ENCODE measurements at regions not wholly inside any gene's neighbourhood (a gene's known extent, or its start where the extent isn't known, plus 50 kb on each side); places are given as distances from the start of the nearest gene placed in this dataset.

DNA sequence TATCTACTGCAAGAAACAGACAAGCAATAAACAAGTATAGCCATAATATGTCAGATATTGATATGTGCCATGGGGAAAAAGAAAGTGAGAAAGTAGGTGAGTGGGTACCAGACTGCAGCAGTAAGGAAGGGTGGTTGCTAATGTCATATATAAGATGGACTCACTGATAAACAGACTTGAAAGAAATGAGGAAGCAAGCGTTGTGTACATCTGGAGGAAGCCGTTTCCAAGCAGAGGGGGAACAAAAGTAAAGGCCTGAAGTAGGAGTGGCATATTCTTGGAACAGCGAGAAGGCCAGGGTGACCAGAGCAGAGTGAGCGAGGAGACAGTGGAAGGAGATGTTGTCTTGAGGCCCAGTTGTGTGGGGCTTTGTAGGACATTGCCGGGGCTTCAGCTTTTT is 142.2 kb upstream of the MAP3K1 start:
- H3K9me3 ChIP-seq (ENCODE audit: insufficient read depth, low read depth, low read length), result no peaks in the 10 kb centered on the region
- no peak overlapping the region for H3K9ac ChIP-seq (ENCODE audit: low read depth, low read length, poor library complexity, severe bottlenecking)
- no peaks in the 10 kb centered on the region for H3K79me2 ChIP-seq (ENCODE audit: insufficient read depth, low read length)
- H3K9me2 ChIP-seq (replicated peaks; ENCODE audit: low read depth, low read length), result no peaks in the 10 kb centered on the region
- H3K36me3 ChIP-seq (ENCODE audit: insufficient read depth, low read length), result no peaks in the 10 kb centered on the region
- no peaks in the 10 kb centered on the region for H3F3A ChIP-seq (ENCODE audit: low read depth)
- no peak overlapping the region for H3K4me3 ChIP-seq (ENCODE audit: low read length, poor library complexity, severe bottlenecking)
- TF ChIP-seq, protein P1, sequence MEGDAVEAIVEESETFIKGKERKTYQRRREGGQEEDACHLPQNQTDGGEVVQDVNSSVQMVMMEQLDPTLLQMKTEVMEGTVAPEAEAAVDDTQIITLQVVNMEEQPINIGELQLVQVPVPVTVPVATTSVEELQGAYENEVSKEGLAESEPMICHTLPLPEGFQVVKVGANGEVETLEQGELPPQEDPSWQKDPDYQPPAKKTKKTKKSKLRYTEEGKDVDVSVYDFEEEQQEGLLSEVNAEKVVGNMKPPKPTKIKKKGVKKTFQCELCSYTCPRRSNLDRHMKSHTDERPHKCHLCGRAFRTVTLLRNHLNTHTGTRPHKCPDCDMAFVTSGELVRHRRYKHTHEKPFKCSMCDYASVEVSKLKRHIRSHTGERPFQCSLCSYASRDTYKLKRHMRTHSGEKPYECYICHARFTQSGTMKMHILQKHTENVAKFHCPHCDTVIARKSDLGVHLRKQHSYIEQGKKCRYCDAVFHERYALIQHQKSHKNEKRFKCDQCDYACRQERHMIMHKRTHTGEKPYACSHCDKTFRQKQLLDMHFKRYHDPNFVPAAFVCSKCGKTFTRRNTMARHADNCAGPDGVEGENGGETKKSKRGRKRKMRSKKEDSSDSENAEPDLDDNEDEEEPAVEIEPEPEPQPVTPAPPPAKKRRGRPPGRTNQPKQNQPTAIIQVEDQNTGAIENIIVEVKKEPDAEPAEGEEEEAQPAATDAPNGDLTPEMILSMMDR (conservative IDR thresholded peaks at IDR 0.05; ENCODE audit: low read length), result no peak
- TF ChIP-seq EZH2phosphoT487 (IDR thresholded peaks at IDR 0.05; ENCODE audit: borderline replicate concordance), result no peak
- no peaks in the 10 kb centered on the region for H4K20me1 ChIP-seq (ENCODE audit: insufficient read depth, low read length, poor library complexity, severe bottlenecking)
- no peak overlapping the region for H2AFZ ChIP-seq (ENCODE audit: low read length)
- H3K27me3 ChIP-seq (ENCODE audit: insufficient read depth, low read length, poor library complexity, severe bottlenecking), result no peaks in the 10 kb centered on the region
- H3K4me2 ChIP-seq (ENCODE audit: low read depth, low read length, poor library complexity, severe bottlenecking), result no peak overlapping the region
- peaks cover 15% of the 10 kb centered on the region for H3K4me1 ChIP-seq (ENCODE audit: insufficient read depth, low read length, poor library complexity, severe bottlenecking)

GRCh38 chr5:56671571-56671970 is 143.8 kb upstream of the MAP3K1 start:
- no peak overlapping the region for H3K4me3 ChIP-seq (ENCODE audit: low read length, poor library complexity, severe bottlenecking)
- TF ChIP-seq, protein P1 (conservative IDR thresholded peaks at IDR 0.05; ENCODE audit: low read length), result no peak
- no peak for TF ChIP-seq EZH2phosphoT487 (IDR thresholded peaks at IDR 0.05; ENCODE audit: borderline replicate concordance)
- H4K20me1 ChIP-seq (ENCODE audit: insufficient read depth, low read length, poor library complexity, severe bottlenecking), result no peaks in the 10 kb centered on the region
- no peaks in the 10 kb centered on the region for H3K79me2 ChIP-seq (ENCODE audit: insufficient read depth, low read length)
- H3K4me2 ChIP-seq (ENCODE audit: low read depth, low read length, poor library complexity, severe bottlenecking), result no peak overlapping the region
- no peaks in the 10 kb centered on the region for H3K9me3 ChIP-seq (ENCODE audit: insufficient read depth, low read depth, low read length)
- no peak overlapping the region for H3K9ac ChIP-seq (ENCODE audit: low read depth, low read length, poor library complexity, severe bottlenecking)
- H2AFZ ChIP-seq (ENCODE audit: low read length), result no peak overlapping the region
- no peaks in the 10 kb centered on the region for H3K27me3 ChIP-seq (ENCODE audit: insufficient read depth, low read length, poor library complexity, severe bottlenecking)
- H3F3A ChIP-seq (ENCODE audit: low read depth), result no peaks in the 10 kb centered on the region
- peaks cover 15% of the 10 kb centered on the region for H3K4me1 ChIP-seq (ENCODE audit: insufficient read depth, low read length, poor library complexity, severe bottlenecking)
- H3K9me2 ChIP-seq (replicated peaks; ENCODE audit: low read depth, low read length), result no peaks in the 10 kb centered on the region
- H3K36me3 ChIP-seq (ENCODE audit: insufficient read depth, low read length), result no peaks in the 10 kb centered on the region

DNA sequence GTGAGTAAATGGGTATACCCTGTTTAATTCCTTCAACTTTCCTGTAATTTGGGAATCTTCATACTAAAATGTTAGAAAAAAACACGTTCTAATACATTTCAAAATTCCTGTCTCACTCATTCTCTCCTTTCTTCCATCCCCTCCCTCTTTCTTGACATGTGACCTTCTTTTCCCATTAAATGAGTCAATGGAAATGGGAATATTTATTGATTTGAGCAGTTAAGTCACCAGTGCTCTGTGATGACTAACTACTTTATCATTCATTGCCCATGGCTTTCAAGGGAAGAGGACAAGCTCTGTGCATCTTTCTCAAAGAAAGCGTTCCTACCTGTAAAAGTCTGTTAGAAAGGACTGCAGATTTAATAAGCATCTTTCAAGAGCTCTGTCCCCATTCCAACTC is 144.4 kb upstream of the MAP3K1 start:
- no peak overlapping the region for H2AFZ ChIP-seq (ENCODE audit: low read length)
- H3K4me1 ChIP-seq (ENCODE audit: insufficient read depth, low read length, poor library complexity, severe bottlenecking), result peaks cover 15% of the 10 kb centered on the region
- no peaks in the 10 kb centered on the region for H3F3A ChIP-seq (ENCODE audit: low read depth)

More for the DNA sequence above, 144.4 kb upstream of the MAP3K1 start:
- Histone ChIP-seq H3K27me3 (ENCODE audit: insufficient read depth, low read length, poor library complexity, severe bottlenecking) (no peaks in the 10 kb centered on the region), H3K9ac (ENCODE audit: low read depth, low read length, poor library complexity, severe bottlenecking) (no peak overlapping the region), H3K79me2 (ENCODE audit: insufficient read depth, low read length) (no peaks in the 10 kb centered on the region), H3K4me3 (ENCODE audit: low read length, poor library complexity, severe bottlenecking) (no peak overlapping the region), H3K9me2 (replicated peaks; ENCODE audit: low read depth, low read length) (no peaks in the 10 kb centered on the region), H4K20me1 (ENCODE audit: insufficient read depth, low read length, poor library complexity, severe bottlenecking) (no peaks in the 10 kb centered on the region), H3K4me2 (ENCODE audit: low read depth, low read length, poor library complexity, severe bottlenecking) (no peak overlapping the region), H3K36me3 (ENCODE audit: insufficient read depth, low read length) (no peaks in the 10 kb centered on the region), H3K9me3 (ENCODE audit: insufficient read depth, low read depth, low read length) (no peaks in the 10 kb centered on the region)
- TF ChIP-seq EZH2phosphoT487 (IDR thresholded peaks at IDR 0.05; ENCODE audit: borderline replicate concordance), result no peak
- TF ChIP-seq, protein P1 (conservative IDR thresholded peaks at IDR 0.05; ENCODE audit: low read length), result no peak

All from Loucy (cell line).